Activated CD4-positive, alpha-beta memory T cell treated with anti-CD3 and anti-CD28 coated beads for 36 hours (primary cell): ENCODE measurements at regions not wholly inside any gene's neighbourhood (a gene's known extent, or its start where the extent isn't known, plus 50 kb on each side); places are given as distances from the start of the nearest gene placed in this dataset.

Source experiments
- CTCF ChIA-PET: fragments of 350-600 bp; sonication (Branson Sonifier 250); formaldehyde crosslinking; loops from one replicate; lab custom pipeline; 2021; ENCODE audit warnings: antibody characterized with exemption, inconsistent platforms; lab: Charles Lee
- POLR2A ChIA-PET: fragments of 350-600 bp; sonication (Branson Sonifier 250); formaldehyde crosslinking; loops from one replicate; lab custom pipeline; 2021; ENCODE audit warnings: antibody characterized with exemption; lab: Charles Lee
- DNase-seq: peaks from one replicate; pipeline ENCODE4 v3.0.0-alpha.2; 2020
- H3K27ac Mint-ChIP-seq: one replicate; pipeline ENCODE4 v1.8.0; 2021; ENCODE audit warnings: mixed read lengths
- H3K27me3 Mint-ChIP-seq: one replicate; pipeline ENCODE4 v1.8.0; 2021; ENCODE audit warnings: mixed read lengths
- H3K36me3 Mint-ChIP-seq: one replicate; pipeline ENCODE4 v1.8.0; 2021; ENCODE audit warnings: mixed read lengths
- H3K4me1 Mint-ChIP-seq: one replicate; pipeline ENCODE4 v1.8.0; 2021; ENCODE audit warnings: low read depth, mixed read lengths
- H3K4me3 Mint-ChIP-seq: one replicate; pipeline ENCODE4 v1.8.0; 2021; ENCODE audit warnings: mild to moderate bottlenecking, mixed read lengths
- H3K9me3 Mint-ChIP-seq: one replicate; pipeline ENCODE4 v1.8.0; 2021; ENCODE audit warnings: mixed read lengths
- intact Hi-C: fragments of 100-400 bp; cut with micrococcal nuclease; formaldehyde crosslinking; loops from one replicate; pipeline ENCODE4 v1.15.1; 2023

- no peak for DNase-seq
- H3K36me3 Mint-ChIP-seq, result no peaks in the 10 kb centered on the region
- ChIA-PET POLR2A (no interaction called here), CTCF (no interaction called here)
- H3K4me1 Mint-ChIP-seq, result no peaks in the 10 kb centered on the region
- peaks cover 1% of the 10 kb centered on the region for H3K27me3 Mint-ChIP-seq
- H3K4me3 Mint-ChIP-seq, result no peak overlapping the region
- intact Hi-C loops, result no loop called here
- no peak overlapping the region for H3K27ac Mint-ChIP-seq
- no peaks in the 10 kb centered on the region for H3K9me3 Mint-ChIP-seq
These were observed 147.1 kb upstream of the IRX6 start for GRCh38 chr16:55176901-55177300.

DNA sequence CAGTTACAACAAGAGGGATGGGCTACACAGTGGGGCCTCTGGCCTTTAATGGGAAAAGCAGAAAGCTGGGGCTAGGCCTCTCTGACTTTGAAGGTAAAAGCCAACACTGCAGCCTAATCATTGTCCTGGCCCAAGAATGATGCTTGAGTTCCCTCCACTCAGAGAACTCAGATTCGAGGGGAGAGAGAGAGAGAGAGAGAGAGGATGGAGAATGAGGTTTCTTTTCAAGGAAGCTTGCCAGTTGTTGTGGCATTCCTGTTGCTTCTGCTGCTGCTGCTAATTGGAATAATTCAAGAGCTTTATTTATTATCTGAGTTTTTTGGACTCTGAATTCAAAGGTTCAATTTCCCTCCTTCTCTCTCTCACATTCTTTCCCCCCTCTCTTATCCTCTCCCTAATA is 144.6 kb upstream of the IRX6 start:
- no peak for DNase-seq
- H3K4me1 Mint-ChIP-seq, result no peaks in the 10 kb centered on the region
- no peak overlapping the region for H3K4me3 Mint-ChIP-seq
- intact Hi-C loops, result no loop called here
- no peaks in the 10 kb centered on the region for H3K27me3 Mint-ChIP-seq
- CTCF ChIA-PET, result no interaction called here
- POLR2A ChIA-PET, result no interaction called here
- H3K27ac Mint-ChIP-seq, result no peak overlapping the region
- no peaks in the 10 kb centered on the region for H3K36me3 Mint-ChIP-seq
- H3K9me3 Mint-ChIP-seq, result no peaks in the 10 kb centered on the region

DNA sequence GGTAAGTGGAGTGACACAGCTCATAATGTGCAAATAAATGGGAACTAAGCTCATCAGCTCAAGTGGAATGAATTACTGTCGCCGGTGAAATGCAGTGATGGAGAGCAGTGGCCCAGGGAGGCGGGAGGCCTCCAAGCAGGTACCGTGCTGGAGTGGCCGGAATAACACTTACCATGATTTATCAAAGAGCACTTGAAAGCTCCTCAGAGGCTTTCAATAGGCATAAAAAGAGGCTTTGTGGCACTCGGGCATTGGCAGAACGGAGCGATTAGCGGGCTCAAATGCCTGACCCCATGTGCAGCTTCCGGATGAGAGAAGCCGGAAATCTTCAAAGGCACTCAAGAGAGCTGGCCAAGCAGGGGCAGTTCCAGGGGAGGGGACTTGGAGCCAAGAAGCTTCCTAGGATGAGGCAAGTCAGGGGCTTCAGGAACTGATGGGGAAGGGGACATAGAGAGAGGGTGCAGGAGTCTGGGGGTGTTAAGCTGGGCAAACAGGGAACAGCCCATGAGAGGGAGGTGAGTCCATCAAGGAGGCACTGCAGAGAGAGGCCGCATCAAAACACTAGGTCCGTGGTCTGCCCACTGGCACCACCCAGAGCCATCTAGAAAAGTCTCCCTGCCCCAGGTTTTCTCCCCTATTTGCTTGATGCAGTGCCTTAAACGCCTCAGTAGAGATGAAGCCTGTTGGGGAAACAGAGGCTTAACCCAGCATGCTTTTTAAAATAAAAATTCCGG is 144.0 kb upstream of the IRX6 start:
- CTCF ChIA-PET, result no interaction called here
- POLR2A ChIA-PET, result no interaction called here
- H3K27ac Mint-ChIP-seq, result no peak overlapping the region
- no peaks in the 10 kb centered on the region for H3K36me3 Mint-ChIP-seq
- no peaks in the 10 kb centered on the region for H3K27me3 Mint-ChIP-seq
- no peaks in the 10 kb centered on the region for H3K9me3 Mint-ChIP-seq
- H3K4me1 Mint-ChIP-seq, result no peaks in the 10 kb centered on the region
- H3K4me3 Mint-ChIP-seq, result no peak overlapping the region
- intact Hi-C loops, result no loop called here
- no peak for DNase-seq

DNA sequence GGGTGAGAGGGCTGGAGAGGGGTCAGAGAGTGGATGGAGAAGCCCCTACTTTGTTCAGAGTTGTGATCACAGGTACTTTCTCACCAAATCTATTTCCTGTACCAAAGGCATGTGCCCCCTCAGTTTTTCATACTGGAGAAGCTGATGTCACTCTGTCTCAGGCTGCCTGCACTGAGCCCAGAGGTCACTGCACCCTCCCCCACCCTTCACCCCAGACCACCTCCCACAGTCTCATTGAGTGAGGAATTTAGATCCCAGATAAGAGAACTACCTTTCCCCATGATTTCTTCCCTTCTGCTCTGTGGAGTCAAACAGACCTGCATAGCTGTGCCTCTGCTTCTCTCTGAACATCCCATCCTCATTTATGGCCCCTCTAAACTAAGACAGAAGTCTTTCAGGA is 140.0 kb upstream of the IRX6 start:
- H3K27me3 Mint-ChIP-seq, result no peaks in the 10 kb centered on the region
- intact Hi-C loops, result no loop called here
- H3K27ac Mint-ChIP-seq, result no peak overlapping the region
- no peak overlapping the region for H3K4me3 Mint-ChIP-seq
- ChIA-PET CTCF (no interaction called here), POLR2A (no interaction called here)
- DNase-seq, result no peak
- H3K9me3 Mint-ChIP-seq, result no peaks in the 10 kb centered on the region
- H3K4me1 Mint-ChIP-seq, result no peaks in the 10 kb centered on the region
- H3K36me3 Mint-ChIP-seq, result no peaks in the 10 kb centered on the region

DNA sequence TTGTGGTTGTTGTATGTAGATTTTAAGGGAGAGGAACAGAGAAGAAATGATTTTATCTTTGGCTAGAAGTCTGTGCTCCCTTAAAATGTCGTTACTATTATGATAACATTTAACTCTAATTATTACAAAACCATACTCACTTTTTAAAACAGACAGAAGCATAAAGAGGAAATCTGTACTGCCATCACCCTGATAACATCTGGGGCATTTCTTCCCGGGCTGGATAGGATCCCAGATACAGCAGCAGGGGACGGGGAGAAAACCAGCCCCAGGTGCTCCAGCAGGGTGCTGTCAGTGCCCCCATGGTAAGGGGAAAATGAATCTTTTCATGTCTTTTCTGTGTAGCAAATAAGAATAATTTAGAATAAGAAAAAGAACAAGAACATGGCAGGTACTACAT is 139.4 kb upstream of the IRX6 start:
- Mint-ChIP-seq H3K4me3 (no peak overlapping the region), H3K4me1 (no peaks in the 10 kb centered on the region), H3K27me3 (peaks cover under 1% of the 10 kb centered on the region), H3K36me3 (no peaks in the 10 kb centered on the region), H3K9me3 (no peaks in the 10 kb centered on the region), H3K27ac (no peak overlapping the region)
- DNase-seq, result no peak
- ChIA-PET CTCF (no interaction called here), POLR2A (no interaction called here)
- intact Hi-C loops, result no loop called here

DNA sequence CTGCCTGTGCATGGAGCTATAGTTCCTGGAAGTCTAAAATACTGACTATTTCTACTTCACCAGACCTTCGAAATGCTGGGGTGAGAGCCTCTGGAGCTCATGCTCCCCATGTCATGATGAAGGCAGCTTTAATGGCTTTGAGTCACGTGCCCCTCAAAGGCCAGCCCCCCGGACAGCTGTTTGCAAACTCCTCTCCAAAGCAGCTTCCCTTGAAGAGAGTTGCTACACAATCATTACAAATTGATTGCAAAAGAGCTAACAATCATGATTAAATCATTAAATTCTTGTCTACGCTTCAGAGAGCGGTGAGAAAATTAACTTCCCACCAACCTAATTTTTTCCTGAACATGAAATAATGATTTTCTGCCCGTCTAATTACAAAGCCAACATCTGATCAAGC is 134.8 kb upstream of the IRX6 start:
- no peak overlapping the region for H3K4me3 Mint-ChIP-seq
- no peaks in the 10 kb centered on the region for H3K9me3 Mint-ChIP-seq
- DNase-seq, result no peak
- no peak overlapping the region for H3K27ac Mint-ChIP-seq
- POLR2A ChIA-PET, result no interaction called here
- H3K27me3 Mint-ChIP-seq, result peaks cover 2% of the 10 kb centered on the region
- no peaks in the 10 kb centered on the region for H3K36me3 Mint-ChIP-seq
- CTCF ChIA-PET, result no interaction called here
- no peaks in the 10 kb centered on the region for H3K4me1 Mint-ChIP-seq
- intact Hi-C loops, result no loop called here

DNA sequence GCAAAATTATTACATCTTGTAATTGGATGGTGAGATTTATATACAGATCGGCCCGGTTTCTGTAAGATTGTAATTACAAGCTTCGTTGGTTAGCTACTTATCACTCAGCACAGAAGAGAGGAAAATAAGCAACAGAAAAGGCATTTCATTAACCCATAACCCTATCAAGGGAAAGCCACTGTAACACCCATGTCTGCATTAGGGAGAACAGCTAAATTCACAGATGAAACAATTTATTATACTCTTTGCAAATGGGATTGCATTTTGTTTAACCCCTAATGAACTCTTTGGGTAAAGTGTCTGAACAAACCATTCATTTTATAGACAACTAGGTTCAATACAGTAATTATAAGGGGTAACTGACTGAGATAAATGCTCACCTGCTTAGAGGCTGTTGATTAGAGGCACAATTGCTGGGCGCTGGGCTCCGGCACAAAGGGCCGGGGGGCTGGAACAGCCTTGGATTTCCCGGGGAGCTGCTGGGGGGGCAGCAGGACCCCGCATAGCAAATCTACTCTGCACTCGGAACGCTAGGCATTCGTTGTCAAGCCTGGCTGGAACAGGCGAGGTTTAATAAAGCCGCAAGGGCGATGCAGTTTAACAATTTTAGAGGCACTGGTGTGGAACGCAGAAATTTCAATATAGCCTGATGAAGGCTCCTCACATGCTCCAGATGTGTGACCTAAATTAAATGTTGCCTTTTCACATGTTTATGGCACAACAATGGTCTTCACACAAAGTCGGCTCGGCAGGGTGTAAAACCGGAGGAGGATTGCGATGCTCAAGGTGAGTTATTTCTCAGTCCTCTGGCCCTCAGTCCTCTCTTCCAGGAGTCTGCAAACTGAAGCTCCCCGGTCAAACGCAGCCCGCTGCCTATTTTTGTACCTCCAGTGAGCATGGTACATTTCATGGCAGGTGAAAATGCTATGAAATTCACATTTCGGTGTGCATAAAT is 134.0 kb upstream of the IRX6 start:
- no peaks in the 10 kb centered on the region for H3K36me3 Mint-ChIP-seq
- intact Hi-C loops, result no loop called here
- no peak overlapping the region for H3K27ac Mint-ChIP-seq
- CTCF ChIA-PET, result no interaction called here
- DNase-seq, result no peak
- H3K9me3 Mint-ChIP-seq, result no peaks in the 10 kb centered on the region
- peaks cover 2% of the 10 kb centered on the region for H3K27me3 Mint-ChIP-seq
- POLR2A ChIA-PET, result no interaction called here
- H3K4me3 Mint-ChIP-seq, result no peak overlapping the region
- H3K4me1 Mint-ChIP-seq, result no peaks in the 10 kb centered on the region

DNA sequence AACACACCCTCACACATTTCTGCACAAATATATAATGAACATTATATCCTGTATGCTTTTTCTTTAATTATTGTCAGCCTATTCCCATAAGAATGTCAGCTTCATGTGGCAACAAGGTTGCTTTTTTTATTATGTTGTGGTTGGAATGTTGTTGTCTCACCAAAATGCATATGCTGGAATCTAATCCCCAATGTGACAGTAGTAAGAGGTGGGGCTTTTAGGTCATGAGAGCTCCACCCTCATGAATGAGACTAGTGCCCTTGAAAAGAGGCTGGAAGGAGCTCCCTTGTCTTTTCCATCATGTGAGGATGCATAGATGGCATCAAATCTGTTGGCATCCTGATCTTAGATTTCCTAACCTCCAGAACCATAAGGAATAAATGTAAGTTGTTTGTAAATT is 131.3 kb upstream of the IRX6 start:
- no peak overlapping the region for H3K4me3 Mint-ChIP-seq

DNA sequence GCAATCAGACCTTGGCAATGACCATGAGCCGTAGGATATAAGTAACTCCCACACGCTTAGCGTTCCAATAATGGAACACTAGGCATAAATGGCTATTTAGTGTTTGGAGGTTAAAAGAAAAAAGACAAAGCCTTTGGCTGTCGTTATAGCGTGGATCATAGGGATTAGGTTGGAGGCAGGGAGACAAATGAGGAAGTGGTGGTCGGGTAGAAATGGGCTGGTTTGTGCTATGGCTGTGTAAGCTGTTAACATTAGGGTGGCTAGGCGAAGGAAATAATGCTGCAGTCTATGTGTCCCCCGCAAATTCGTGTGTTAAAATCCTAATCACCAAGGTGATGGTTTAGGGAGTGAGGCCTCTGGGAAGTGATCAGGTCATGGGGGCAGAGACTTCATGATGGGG is 120.4 kb upstream of the IRX6 start:
- Mint-ChIP-seq H3K4me1 (no peaks in the 10 kb centered on the region), H3K27ac (no peak overlapping the region), H3K36me3 (no peaks in the 10 kb centered on the region), H3K27me3 (no peaks in the 10 kb centered on the region), H3K4me3 (no peak overlapping the region), H3K9me3 (no peaks in the 10 kb centered on the region)
- CTCF ChIA-PET, result no interaction called here
- POLR2A ChIA-PET, result no interaction called here
- intact Hi-C loops, result no loop called here
- no peak for DNase-seq

More for the DNA sequence above, 131.3 kb upstream of the IRX6 start:
- H3K27me3 Mint-ChIP-seq, result peaks cover 3% of the 10 kb centered on the region
- intact Hi-C loops, result no loop called here
- no peak overlapping the region for H3K27ac Mint-ChIP-seq
- no peaks in the 10 kb centered on the region for H3K36me3 Mint-ChIP-seq
- H3K4me1 Mint-ChIP-seq, result no peaks in the 10 kb centered on the region
- no peaks in the 10 kb centered on the region for H3K9me3 Mint-ChIP-seq
- DNase-seq, result no peak
- POLR2A ChIA-PET, result no interaction called here
- CTCF ChIA-PET, result no interaction called here

- ChIA-PET CTCF (no interaction called here), POLR2A (no interaction called here)
- Mint-ChIP-seq H3K27ac (no peak overlapping the region), H3K36me3 (no peaks in the 10 kb centered on the region), H3K4me3 (no peak overlapping the region), H3K9me3 (no peaks in the 10 kb centered on the region), H3K27me3 (no peaks in the 10 kb centered on the region), H3K4me1 (no peaks in the 10 kb centered on the region)
- intact Hi-C loops, result no loop called here
- DNase-seq, result no peak
These were observed 119.9 kb upstream of the IRX6 start for GRCh38 chr16:55204069-55204468.

- Mint-ChIP-seq H3K27ac (no peak overlapping the region), H3K27me3 (no peaks in the 10 kb centered on the region), H3K9me3 (no peaks in the 10 kb centered on the region), H3K4me1 (no peaks in the 10 kb centered on the region), H3K4me3 (no peak overlapping the region), H3K36me3 (no peaks in the 10 kb centered on the region)
- DNase-seq, result no peak
- ChIA-PET POLR2A (no interaction called here), CTCF (no interaction called here)
- intact Hi-C loops, result no loop called here
These were observed 119.1 kb upstream of the IRX6 start for GRCh38 chr16:55204923-55205322.

- ChIA-PET CTCF (no interaction called here), POLR2A (no interaction called here)
- H3K27ac Mint-ChIP-seq, result no peak overlapping the region
- intact Hi-C loops, result no loop called here
- no peak for DNase-seq
- H3K4me3 Mint-ChIP-seq, result no peak overlapping the region
- no peaks in the 10 kb centered on the region for H3K4me1 Mint-ChIP-seq
- no peaks in the 10 kb centered on the region for H3K36me3 Mint-ChIP-seq
- H3K27me3 Mint-ChIP-seq, result no peaks in the 10 kb centered on the region
- no peaks in the 10 kb centered on the region for H3K9me3 Mint-ChIP-seq
These were observed 116.1 kb upstream of the IRX6 start for GRCh38 chr16:55207693-55208428.
